HCT116 (cell line): ENCODE measurements at regions not wholly inside any gene's neighbourhood (a gene's known extent, or its start where the extent isn't known, plus 50 kb on each side); places are given as distances from the start of the nearest gene placed in this dataset.

ENCODE experiments used
- ATAC-seq: fragments of 200-7000 bp; cut with Tn5 transposase; 2 replicates; pipeline ENCODE4 v1.9.1; 2020; ENCODE audit warnings: mild to moderate bottlenecking, moderate library complexity
- BruUV-seq: library from RNA; stranded (reverse); fragments of 400-500 nt; replicated peaks from 2 replicates; lab custom pipeline; 2021; lab: Mats Ljungman, UMichigan
- CTCF ChIA-PET: fragments of 300-600 bp; sonication (Branson Sonifier 250); formaldehyde crosslinking; loops from one replicate; lab custom pipeline; 2021; ENCODE audit warnings: antibody characterized with exemption; lab: Charles Lee
- POLR2A ChIA-PET: fragments of 300-600, 350-600 bp; sonication (Branson Sonifier 250); formaldehyde crosslinking; loops from one replicate; lab custom pipeline; 2021; ENCODE audit warnings: antibody characterized with exemption; lab: Charles Lee
- RAD21 ChIA-PET, 2 experiments: fragments of 300-600 bp; sonication (Branson Sonifier 250); formaldehyde crosslinking; loops; one replicate each; lab custom pipeline; 2023; ENCODE audit warnings: low total read pairs in 2 of 2; ENCODE audit not compliant: uncharacterized antibody in 2 of 2, unreplicated experiment in 2 of 2, low non-redundant PET in 1 of 2; lab: Charles Lee
- DNase-seq: peaks from one replicate; pipeline ENCODE4 v3.0.0-alpha.2; 2010; ENCODE audit warnings: low read depth, low spot score
- H2AFZ ChIP-seq: fragments of 200-600 bp; shearing (Covaris generic), sonication (generic); 2 replicates; pipeline ENCODE4 v1.6.1; 2017; ENCODE audit warnings: low read depth, mixed run types, mixed read lengths, antibody characterized with exemption, low read length; ENCODE audit not compliant: poor library complexity, severe bottlenecking
- H3K27ac ChIP-seq: 2 replicates; pipeline ENCODE4 v1.5.1; 2012; ENCODE audit warnings: low read depth, low read length
- H3K27me3 ChIP-seq: fragments of 200-600 bp; sonication (generic); 2 replicates; pipeline ENCODE4 v1.6.1; 2016; ENCODE audit warnings: mixed run types, low read length, mixed read lengths; ENCODE audit not compliant: insufficient read depth
- H3K36me3 ChIP-seq, 2 experiments: fragments of 200-500 bp in 1 of 2; fragments of 200-600 bp in 1 of 2; sonication (Bioruptor generic) in 1 of 2; sonication (generic) in 1 of 2; 2 replicates each; pipeline versions ENCODE4 v1.5.1 to v1.6.1; 2014 to 2016; ENCODE audit warnings: low read length in 2 of 2, inconsistent platforms in 1 of 2, mixed read lengths in 1 of 2, mixed run types in 1 of 2; ENCODE audit not compliant: insufficient read depth in 2 of 2, control insufficient read depth in 1 of 2
- H3K4me1 ChIP-seq, 2 experiments: fragments of 200-600 bp in 1 of 2; sonication (generic) in 1 of 2; 2 replicates each; pipeline versions ENCODE4 v1.5.1 to v1.6.1; 2012 to 2017; ENCODE audit warnings: low read length in 2 of 2, inconsistent platforms in 1 of 2, mild to moderate bottlenecking in 1 of 2, mixed read lengths in 1 of 2, mixed run types in 1 of 2, moderate library complexity in 1 of 2; ENCODE audit not compliant: insufficient read depth in 2 of 2, control insufficient read depth in 1 of 2
- H3K4me2 ChIP-seq: fragments of 200-600 bp; sonication (generic); 2 replicates; pipeline ENCODE4 v1.6.1; 2017; ENCODE audit warnings: mixed run types, low read length, mixed read lengths
- H3K4me3 ChIP-seq, 2 experiments: fragments of 200-600 bp in 1 of 2; sonication (generic) in 1 of 2; replicated peaks in 1 of 2; 2 replicates each; pipeline ENCODE4 v1.5.1; 2011 to 2016; ENCODE audit warnings: low read length in 2 of 2, control low read depth in 1 of 2, low read depth in 1 of 2, mild to moderate bottlenecking in 1 of 2, mixed read lengths in 1 of 2, mixed run types in 1 of 2
- H3K79me2 ChIP-seq: fragments of 200-600 bp; sonication (generic); 2 replicates; pipeline ENCODE4 v1.6.1; 2017; ENCODE audit warnings: mild to moderate bottlenecking, mixed run types, low read length, moderate library complexity, mixed read lengths; ENCODE audit not compliant: insufficient read depth
- H3K9ac ChIP-seq: fragments of 200-600 bp; sonication (generic); 2 replicates; pipeline ENCODE4 v1.6.1; 2016; ENCODE audit warnings: low read length, mixed read lengths
- H3K9me2 ChIP-seq: fragments of 200-600 bp; sonication (generic), shearing (Covaris generic); 2 replicates; pipeline ENCODE4 v1.6.1; 2017; ENCODE audit warnings: mixed run types, mild to moderate bottlenecking, moderate library complexity; ENCODE audit not compliant: insufficient read depth
- H3K9me3 ChIP-seq, 2 experiments: fragments of 200-500 bp in 1 of 2; fragments of 200-600 bp in 1 of 2; sonication (Bioruptor generic) in 1 of 2; sonication (generic) in 1 of 2; 2 replicates each; pipeline ENCODE4 v1.6.1; 2014 to 2017; ENCODE audit warnings: low read length in 2 of 2, mixed read lengths in 2 of 2, inconsistent platforms in 1 of 2, low read depth in 1 of 2, mild to moderate bottlenecking in 1 of 2, mixed run types in 1 of 2, moderate library complexity in 1 of 2; ENCODE audit not compliant: control insufficient read depth in 1 of 2, insufficient read depth in 1 of 2
- H4K20me1 ChIP-seq: fragments of 200-600 bp; sonication (generic), shearing (Covaris generic); 2 replicates; pipeline ENCODE4 v1.6.1; 2017; ENCODE audit warnings: mixed run types, mild to moderate bottlenecking, moderate library complexity; ENCODE audit not compliant: insufficient read depth
- CBX3 ChIP-seq: IDR thresholded peaks from 2 replicates; pipeline ENCODE4 v1.6.1; 2012; ENCODE audit warnings: low read depth
- CEBPB ChIP-seq: IDR thresholded peaks from 2 replicates; pipeline ENCODE4 v1.6.1; 2012; ENCODE audit warnings: low read depth
- CTCF ChIP-seq, 3 experiments: fragments of 200-600 bp in 1 of 3; sonication (generic) in 1 of 3; IDR thresholded peaks in 2 of 3; conservative IDR thresholded peaks in 1 of 3; 2 replicates each; pipeline ENCODE4 v1.5.1; 2012 to 2017; ENCODE audit warnings: low read depth in 2 of 3, low read length in 2 of 3, antibody characterized with exemption in 1 of 3, borderline replicate concordance in 1 of 3, control low read depth in 1 of 3, mild to moderate bottlenecking in 1 of 3, mixed read lengths in 1 of 3, mixed run types in 1 of 3, moderate library complexity in 1 of 3; ENCODE audit not compliant: insufficient read depth in 1 of 3
- EGR1 ChIP-seq: IDR thresholded peaks from 2 replicates; pipeline ENCODE4 v1.6.1; 2012; ENCODE audit warnings: low read depth
- EZH2phosphoT487 ChIP-seq: fragments of 200-600 bp; IDR thresholded peaks from 2 replicates; pipeline ENCODE4 v1.6.1; 2018; ENCODE audit warnings: antibody characterized with exemption, borderline replicate concordance
- FOSL1 ChIP-seq: IDR thresholded peaks from 2 replicates; pipeline ENCODE4 v1.6.1; 2012; ENCODE audit warnings: low read depth
- JUND ChIP-seq: IDR thresholded peaks from 2 replicates; pipeline ENCODE4 v1.6.1; 2012
- MAX ChIP-seq: IDR thresholded peaks from 2 replicates; pipeline ENCODE4 v1.6.1; 2012
- POLR2AphosphoS5 ChIP-seq: IDR thresholded peaks from 2 replicates; pipeline ENCODE4 v1.6.1; 2011; ENCODE audit warnings: mild to moderate bottlenecking, low read depth, low read length, moderate library complexity
- RAD21 ChIP-seq: IDR thresholded peaks from 2 replicates; pipeline ENCODE4 v1.6.1; 2012; ENCODE audit warnings: low read depth, mild to moderate bottlenecking
- REST ChIP-seq: IDR thresholded peaks from 2 replicates; pipeline ENCODE4 v1.6.1; 2012; ENCODE audit warnings: low read depth
- SIN3A ChIP-seq: IDR thresholded peaks from 2 replicates; pipeline ENCODE4 v1.6.1; 2012; ENCODE audit warnings: low read depth
- SP1 ChIP-seq: IDR thresholded peaks from 2 replicates; pipeline ENCODE4 v1.6.1; 2012; ENCODE audit warnings: low read depth
- SRF ChIP-seq: IDR thresholded peaks from 2 replicates; pipeline ENCODE4 v1.6.1; 2012; ENCODE audit warnings: low read depth
- ZBTB33 ChIP-seq: IDR thresholded peaks from 2 replicates; pipeline ENCODE4 v1.6.1; 2011; ENCODE audit warnings: mild to moderate bottlenecking, low read length, moderate library complexity; ENCODE audit not compliant: insufficient replicate concordance; ENCODE audit errors: extremely low read depth
- ZFX ChIP-seq: fragments of 450-650 bp; IDR thresholded peaks from 2 replicates; pipeline ENCODE4 v1.6.1; 2017
- intact Hi-C: fragments of 100-400 bp; cut with micrococcal nuclease; formaldehyde crosslinking; loops from 2 replicates; pipeline ENCODE4 v1.10.0; 2022

- Histone ChIP-seq H3K4me1 (no peaks in the 10 kb centered on the region), H2AFZ (no peak overlapping the region), H3K9me2 (no peaks in the 10 kb centered on the region), H3K36me3 (no peaks in the 10 kb centered on the region), H3K4me3 (no peak overlapping the region), H3K27me3 (no peaks in the 10 kb centered on the region), H3K9ac (no peak overlapping the region), H3K4me2 (no peak overlapping the region), H3K9me3 (no peaks in the 10 kb centered on the region), H3K27ac (no peak overlapping the region), H3K79me2 (no peaks in the 10 kb centered on the region), H4K20me1 (no peaks in the 10 kb centered on the region)
- POLR2A ChIA-PET: no interaction called here
- DNase-seq (no peak), ATAC-seq (no peak)
- RAD21 ChIA-PET: no interaction called here
- TF ChIP-seq MAX: no peak
- TF ChIP-seq SIN3A: no peak
- TF ChIP-seq REST: no peak
- no peak for TF ChIP-seq RAD21
- no peak for TF ChIP-seq CBX3
- TF ChIP-seq JUND: no peak
- no peak for TF ChIP-seq CTCF (IDR thresholded peaks at IDR 0.05 in 2 of 3, conservative IDR thresholded peaks at IDR 0.05 in 1 of 3; ENCODE audit: borderline replicate concordance in 1 of 3, insufficient read depth in 1 of 3, low read depth in 2 of 3, low read length in 2 of 3)
- TF ChIP-seq EZH2phosphoT487: no peak
- TF ChIP-seq POLR2AphosphoS5: no peak
- no peak for TF ChIP-seq SP1
- no peak for TF ChIP-seq ZFX
- TF ChIP-seq EGR1: no peak
- TF ChIP-seq SRF: no peak
- TF ChIP-seq FOSL1: no peak
- TF ChIP-seq ZBTB33: no peak
- TF ChIP-seq CEBPB: no peak
- CTCF ChIA-PET: no interaction called here
- no TSS peak for BruUV-seq
- intact Hi-C loops: no loop called here
Observed at GRCh38 chr3:144548346-144548745, 576.7 kb downstream of the DIPK2A start.
